HEK293 (cell line): ENCODE measurements at regions not wholly inside any gene's neighbourhood (a gene's known extent, or its start where the extent isn't known, plus 50 kb on each side); places are given as distances from the start of the nearest gene placed in this dataset.

ENCODE experiments used
- CTCF ChIA-PET: fragments of 350-600 bp; formaldehyde crosslinking; extraction: SDS; loops from one replicate; lab custom pipeline; 2021; ENCODE audit warnings: antibody characterized with exemption; lab: Yijun Ruan, JAX
- POLR2A ChIA-PET: fragments of 300-600 bp; formaldehyde crosslinking; extraction: SDS; loops from one replicate; lab custom pipeline; 2020; ENCODE audit warnings: antibody characterized with exemption, inconsistent platforms; lab: Yijun Ruan, JAX
- H3K27ac ChIP-seq: fragments of 200-500 bp; sonication (Bioruptor generic); 2 replicates; pipeline ENCODE4 v1.5.1; 2014; ENCODE audit warnings: low read depth, low read length, control low read depth, inconsistent platforms; ENCODE audit errors: extremely low read depth
- H3K36me3 ChIP-seq, 2 experiments: fragments of 200-500 bp in 1 of 2; sonication (Bioruptor generic) in 1 of 2; 1 replicate in 1 of 2; 2 replicates in 1 of 2; pipeline ENCODE4 v1.5.1; 2014 to 2017; ENCODE audit warnings: inconsistent platforms in 2 of 2, low read length in 2 of 2; ENCODE audit not compliant: control insufficient read depth in 2 of 2, insufficient read depth in 1 of 2
- H3K4me1 ChIP-seq: fragments of 200-500 bp; sonication (Bioruptor generic); 2 replicates; pipeline ENCODE4 v1.5.1; 2014; ENCODE audit warnings: mild to moderate bottlenecking, low read length, inconsistent platforms; ENCODE audit not compliant: control insufficient read depth, insufficient read depth
- H3K4me3 ChIP-seq: 2 replicates; pipeline ENCODE4 v1.5.1; 2011; ENCODE audit warnings: low read depth, mild to moderate bottlenecking, control low read depth, low read length, moderate library complexity
- H3K9me3 ChIP-seq: fragments of 200-500 bp; sonication (Bioruptor generic); 2 replicates; pipeline ENCODE4 v1.5.1; 2014; ENCODE audit warnings: low read depth, low read length, inconsistent platforms; ENCODE audit not compliant: control insufficient read depth, insufficient read depth
- CTCF ChIP-seq: fragments of 450-650 bp; formaldehyde crosslinking; IDR thresholded peaks from 2 replicates; pipeline ENCODE4 v1.5.1; 2016; ENCODE audit warnings: missing biosample characterization, missing genetic modification characterization
- FEZF1 ChIP-seq: fragments of 450-650 bp; formaldehyde crosslinking; IDR thresholded peaks from 2 replicates; pipeline ENCODE4 v1.5.1; 2016; ENCODE audit warnings: missing biosample characterization, missing genetic modification characterization
- IKZF3 ChIP-seq: fragments of 450-650 bp; IDR thresholded peaks from 2 replicates; pipeline ENCODE4 v1.5.0; 2018; ENCODE audit warnings: missing biosample characterization, mild to moderate bottlenecking, missing genetic modification characterization, moderate library complexity
- KLF8 ChIP-seq: fragments of 450-650 bp; formaldehyde crosslinking; IDR thresholded peaks from 2 replicates; pipeline ENCODE4 v1.5.1; 2016; ENCODE audit warnings: missing biosample characterization, missing genetic modification characterization
- PATZ1 ChIP-seq: fragments of 450-650 bp; formaldehyde crosslinking; IDR thresholded peaks from 2 replicates; pipeline ENCODE4 v1.5.1; 2016; ENCODE audit warnings: missing biosample characterization, missing genetic modification characterization
- SP3 ChIP-seq: fragments of 450-650 bp; formaldehyde crosslinking; IDR thresholded peaks from 2 replicates; pipeline ENCODE4 v1.5.1; 2016; ENCODE audit warnings: missing biosample characterization, missing genetic modification characterization
- ZFP41 ChIP-seq: fragments of 450-650 bp; formaldehyde crosslinking; IDR thresholded peaks from 2 replicates; pipeline ENCODE4 v1.5.1; 2016; ENCODE audit warnings: missing biosample characterization, missing genetic modification characterization, borderline replicate concordance
- ZIC2 ChIP-seq: fragments of 450-650 bp; formaldehyde crosslinking; IDR thresholded peaks from 2 replicates; pipeline ENCODE4 v1.5.1; 2016; ENCODE audit warnings: missing biosample characterization, missing genetic modification characterization
- ZNF23 ChIP-seq: fragments of 450-650 bp; formaldehyde crosslinking; IDR thresholded peaks from 2 replicates; pipeline ENCODE4 v1.5.1; 2016; ENCODE audit warnings: missing biosample characterization, missing genetic modification characterization, borderline replicate concordance
- ZNF266 ChIP-seq: fragments of 450-650 bp; formaldehyde crosslinking; IDR thresholded peaks from 2 replicates; pipeline ENCODE4 v1.5.1; 2016; ENCODE audit warnings: missing biosample characterization, missing genetic modification characterization, low read depth
- ZNF350 ChIP-seq: fragments of 450-650 bp; formaldehyde crosslinking; IDR thresholded peaks from 2 replicates; pipeline ENCODE4 v1.5.0; 2017; ENCODE audit warnings: missing biosample characterization, mild to moderate bottlenecking, missing genetic modification characterization
- ZNF354C ChIP-seq: fragments of 450-650 bp; formaldehyde crosslinking; IDR thresholded peaks from 2 replicates; pipeline ENCODE4 v1.5.1; 2016; ENCODE audit warnings: missing biosample characterization, missing genetic modification characterization, low read depth, borderline replicate concordance
- ZNF366 ChIP-seq: fragments of 450-650 bp; formaldehyde crosslinking; conservative IDR thresholded peaks from 2 replicates; pipeline ENCODE4 v1.5.1; 2016; ENCODE audit warnings: missing biosample characterization, missing genetic modification characterization
- ZNF513 ChIP-seq: fragments of 450-650 bp; IDR thresholded peaks from 2 replicates; pipeline ENCODE4 v1.5.1; 2018; ENCODE audit warnings: missing biosample characterization, missing genetic modification characterization
- ZNF623 ChIP-seq: fragments of 450-650 bp; formaldehyde crosslinking; IDR thresholded peaks from 2 replicates; pipeline ENCODE4 v1.5.1; 2016; ENCODE audit warnings: missing biosample characterization, missing genetic modification characterization
- ZNF624 ChIP-seq: fragments of 450-650 bp; formaldehyde crosslinking; IDR thresholded peaks from 2 replicates; pipeline ENCODE4 v1.5.1; 2017; ENCODE audit warnings: missing biosample characterization, missing genetic modification characterization
- ZNF664 ChIP-seq: fragments of 450-650 bp; formaldehyde crosslinking; IDR thresholded peaks from 2 replicates; pipeline ENCODE4 v1.5.1; 2016; ENCODE audit warnings: missing biosample characterization, missing genetic modification characterization
- ZNF704 ChIP-seq: fragments of 450-650 bp; formaldehyde crosslinking; IDR thresholded peaks from 2 replicates; pipeline ENCODE4 v1.5.1; 2016; ENCODE audit warnings: missing biosample characterization, missing genetic modification characterization
- ZNF837 ChIP-seq: fragments of 450-650 bp; formaldehyde crosslinking; IDR thresholded peaks from 2 replicates; pipeline ENCODE4 v1.5.1; 2016; ENCODE audit warnings: missing biosample characterization, missing genetic modification characterization
- TF ChIP-seq, protein P1 (sequence below): fragments of 450-650 bp; formaldehyde crosslinking; IDR thresholded peaks from 2 replicates; pipeline ENCODE4 v1.5.1; 2016; ENCODE audit warnings: missing biosample characterization, missing genetic modification characterization
- TF ChIP-seq, protein P2 (sequence below): fragments of 450-650 bp; formaldehyde crosslinking; IDR thresholded peaks from 2 replicates; pipeline ENCODE4 v1.5.1; 2016; ENCODE audit warnings: missing biosample characterization, missing genetic modification characterization

GRCh38 chr3:72664184-72664975 is 183.9 kb downstream of the SHQ1 start:
- ChIA-PET CTCF (interaction anchor here (0.8 to 1.2 kb wide), 2 partner anchors 127 to 154 kb away, joined by 3 read pairs; no protein-coding TSS in a partner anchor), POLR2A (no interaction called here)
- Histone ChIP-seq H3K9me3 (no peaks in the 10 kb centered on the region), H3K4me3 (no peak overlapping the region), H3K4me1 (no peaks in the 10 kb centered on the region), H3K36me3 (no peaks in the 10 kb centered on the region), H3K27ac (no peak overlapping the region)
- TF ChIP-seq ZNF664 (tag by site-specific recombination) (no peak), ZNF837 (no peak), ZNF266 (tag by site-specific recombination) (no peak)

GRCh38 chr3:72663429-72663828 is 184.8 kb downstream of the SHQ1 start:
- H3K4me1 ChIP-seq = no peaks in the 10 kb centered on the region
- POLR2A ChIA-PET = no interaction called here
- H3K36me3 ChIP-seq = no peaks in the 10 kb centered on the region
- H3K27ac ChIP-seq = no peak overlapping the region
- H3K4me3 ChIP-seq = no peak overlapping the region
- TF ChIP-seq CTCF (tag by site-specific recombination) (no peak), FEZF1 (tag by site-specific recombination) (no peak), ZNF623 (tag by site-specific recombination) (no peak), ZNF704 (no peak), ZNF354C (tag by site-specific recombination) (no peak), ZNF23 (tag by site-specific recombination) (no peak), ZNF350 (tag by site-specific recombination) (no peak)
- no peaks in the 10 kb centered on the region for H3K9me3 ChIP-seq
- CTCF ChIA-PET = interaction anchor here (0.6 to 1.2 kb wide), 2 partner anchors 155 to 584 kb away, joined by 3 read pairs; no protein-coding TSS in a partner anchor

- no peaks in the 10 kb centered on the region for H3K36me3 ChIP-seq
- no peak overlapping the region for H3K27ac ChIP-seq
- ChIA-PET POLR2A (no interaction called here), CTCF (interaction anchor here (0.6 kb wide), 1 partner anchor 419 kb away, joined by 3 read pairs; no protein-coding TSS in a partner anchor)
- no peaks in the 10 kb centered on the region for H3K4me1 ChIP-seq
- H3K9me3 ChIP-seq = no peaks in the 10 kb centered on the region
- H3K4me3 ChIP-seq = no peak overlapping the region
- TF ChIP-seq KLF8 (tag by site-specific recombination) (0 out of 2 replicates have a peak, but pooled peaks have one; percentile 20), ZNF366 (tag by site-specific recombination) (peak; percentile 51), ZNF624 (tag by site-specific recombination) (no peak), ZNF513 (tag by site-specific recombination) (no peak), ZNF350 (tag by site-specific recombination) (no peak), ZFP41 (tag by site-specific recombination) (no peak), SP3 (tag by site-specific recombination) (no peak), ZIC2 (tag by site-specific recombination) (0 out of 2 replicates have a peak, but pooled peaks have one; percentile 14), PATZ1 (tag by site-specific recombination) (peak; percentile 21; the same call in 1 of the 2 replicates), IKZF3 (no peak)
- TF ChIP-seq, protein P1, sequence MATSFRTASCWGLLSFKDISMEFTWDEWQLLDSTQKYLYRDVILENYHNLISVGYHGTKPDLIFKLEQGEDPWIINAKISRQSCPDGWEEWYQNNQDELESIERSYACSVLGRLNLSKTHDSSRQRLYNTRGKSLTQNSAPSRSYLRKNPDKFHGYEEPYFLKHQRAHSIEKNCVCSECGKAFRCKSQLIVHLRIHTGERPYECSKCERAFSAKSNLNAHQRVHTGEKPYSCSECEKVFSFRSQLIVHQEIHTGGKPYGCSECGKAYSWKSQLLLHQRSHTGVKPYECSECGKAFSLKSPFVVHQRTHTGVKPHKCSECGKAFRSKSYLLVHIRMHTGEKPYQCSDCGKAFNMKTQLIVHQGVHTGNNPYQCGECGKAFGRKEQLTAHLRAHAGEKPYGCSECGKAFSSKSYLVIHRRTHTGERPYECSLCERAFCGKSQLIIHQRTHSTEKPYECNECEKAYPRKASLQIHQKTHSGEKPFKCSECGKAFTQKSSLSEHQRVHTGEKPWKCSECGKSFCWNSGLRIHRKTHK (tag by site-specific recombination) = no peak
- TF ChIP-seq, protein P2, sequence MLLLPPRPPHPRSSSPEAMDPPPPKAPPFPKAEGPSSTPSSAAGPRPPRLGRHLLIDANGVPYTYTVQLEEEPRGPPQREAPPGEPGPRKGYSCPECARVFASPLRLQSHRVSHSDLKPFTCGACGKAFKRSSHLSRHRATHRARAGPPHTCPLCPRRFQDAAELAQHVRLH (tag by site-specific recombination) = no peak
Observed at GRCh38 chr3:72661115-72661457, 187.2 kb downstream of the SHQ1 start.
